Right cardiac atrium (tissue), 5 donors: ENCODE measurements at regions not wholly inside any gene's neighbourhood (a gene's known extent, or its start where the extent isn't known, plus 50 kb on each side); places are given as distances from the start of the nearest gene placed in this dataset.
A peak's percentile ranks its signal among the peaks of the same experiment; 100 is the strongest.

ENCODE experiments used
- ATAC-seq, 2 donors: fragments of 200-7000 bp; cut with Tn5 transposase; one replicate each; pipeline versions ENCODE4 v1.8.0 to v1.9.1; 2020; ENCODE audit warnings: moderate library complexity in 2 of 2, mild to moderate bottlenecking in 1 of 2
- DNase-seq, 3 donors: peaks; one replicate each; pipeline ENCODE4 v3.0.0-alpha.2; 2020
- H3K27ac ChIP-seq: one replicate; pipeline ENCODE4 v1.5.1; 2013; ENCODE audit warnings: mild to moderate bottlenecking, low read length, control low read depth, moderate library complexity
- H3K27me3 ChIP-seq: one replicate; pipeline ENCODE4 v1.6.1; 2013; ENCODE audit not compliant: control insufficient read depth, insufficient read depth
- H3K4me1 ChIP-seq: one replicate; pipeline ENCODE4 v1.6.1; 2013; ENCODE audit warnings: low read length; ENCODE audit not compliant: control insufficient read depth, insufficient read depth
- H3K4me3 ChIP-seq: one replicate; pipeline ENCODE4 v1.5.1; 2013; ENCODE audit warnings: low read length, control low read depth
- H3K9me3 ChIP-seq: one replicate; pipeline ENCODE4 v1.6.1; 2013; ENCODE audit warnings: low read length; ENCODE audit not compliant: control insufficient read depth
- WGBS: extraction: QIAGEN DNeasy Blood & Tissue Kit; methylation state at CpG from one replicate; pipeline ENCODE4 v1.1.7; 2013; 5-methylcytosine and 5-hydroxymethylcytosine counted together
- intact Hi-C, 4 donors: fragments of 100-400 bp; cut with DNase I; formaldehyde crosslinking; loops; one replicate each; pipeline versions ENCODE4 v1.11.0 to v1.14.0; 2022 to 2023
- donor health status: healthy with polysubstance abuse.
- donor health status: DM: no; HTN: yes; CAD: no.
- donor health status: DM: no; HTN: no; CAD: no.
- donor health status: DM: no; HTN: yes; CAD: no; lungs with severe emphysema.
- donor health status: DM: yes; HTN: yes; CAD: no.

- Histone ChIP-seq H3K4me3 (no peak overlapping the region), H3K9me3 (no peaks in the 10 kb centered on the region), H3K27me3 (no peaks in the 10 kb centered on the region), H3K27ac (no peak overlapping the region), H3K4me1 (no peaks in the 10 kb centered on the region)
- intact Hi-C loops: no loop called here
- WGBS: 34% methylated on average over 4 of the region's 4 CpGs
- no peak for ATAC-seq
- no peak for DNase-seq
Measured at GRCh38 chrX:95218976-95219375, 1465.7 kb upstream of the DIAPH2 start.

GRCh38 chrX:95248386-95248785, 1436.3 kb upstream of the DIAPH2 start:
- DNase-seq: no peak

GRCh38 chrX:95290455-95290854, 1394.2 kb upstream of the DIAPH2 start:
- no peaks in the 10 kb centered on the region for H3K4me1 ChIP-seq
- intact Hi-C loops: no loop called here
- no peak overlapping the region for H3K27ac ChIP-seq
- no peaks in the 10 kb centered on the region for H3K27me3 ChIP-seq
- no peak for DNase-seq
- no peaks in the 10 kb centered on the region for H3K9me3 ChIP-seq
- H3K4me3 ChIP-seq: no peak overlapping the region
- WGBS: 72% methylated on average over 3 of the region's 3 CpGs
- no peak for ATAC-seq

More at GRCh38 chrX:95248386-95248785, 1436.3 kb upstream of the DIAPH2 start:
- Histone ChIP-seq H3K9me3 (no peaks in the 10 kb centered on the region), H3K4me1 (no peaks in the 10 kb centered on the region), H3K27me3 (no peaks in the 10 kb centered on the region), H3K4me3 (no peak overlapping the region), H3K27ac (no peak overlapping the region)
- ATAC-seq: no peak
- 84% methylated on average over 2 of the region's 2 CpGs for WGBS
- intact Hi-C loops: no loop called here

- H3K27ac ChIP-seq: no peak overlapping the region
- DNase-seq (no peak), ATAC-seq (no peak)
- H3K9me3 ChIP-seq: no peaks in the 10 kb centered on the region
- no peak overlapping the region for H3K4me3 ChIP-seq
- H3K27me3 ChIP-seq: no peaks in the 10 kb centered on the region
- intact Hi-C loops: no loop called here
- no peaks in the 10 kb centered on the region for H3K4me1 ChIP-seq
Measured at GRCh38 chrX:95291561-95291960, 1393.1 kb upstream of the DIAPH2 start.

GRCh38 chrX:95318882-95319281, 1365.8 kb upstream of the DIAPH2 start:
- 35% methylated on average over 4 of the region's 4 CpGs for WGBS
- ATAC-seq (no peak), DNase-seq (no peak)
- H3K27ac ChIP-seq: no peak overlapping the region
- no peak overlapping the region for H3K4me3 ChIP-seq
- no peaks in the 10 kb centered on the region for H3K4me1 ChIP-seq
- H3K27me3 ChIP-seq: no peaks in the 10 kb centered on the region
- no peaks in the 10 kb centered on the region for H3K9me3 ChIP-seq
- intact Hi-C loops: no loop called here

GRCh38 chrX:95325185-95325584, 1359.5 kb upstream of the DIAPH2 start:
- Histone ChIP-seq H3K4me1 (no peaks in the 10 kb centered on the region), H3K4me3 (no peak overlapping the region), H3K27me3 (no peaks in the 10 kb centered on the region), H3K27ac (no peak overlapping the region), H3K9me3 (no peaks in the 10 kb centered on the region)
- intact Hi-C loops: no loop called here
- DNase-seq: no peak
- 46% methylated on average over 2 of the region's 2 CpGs for WGBS
- ATAC-seq: no peak

GRCh38 chrX:95330292-95330691, 1354.3 kb upstream of the DIAPH2 start:
- ATAC-seq (no peak), DNase-seq (no peak)
- H3K4me3 ChIP-seq: no peak overlapping the region
- no peaks in the 10 kb centered on the region for H3K9me3 ChIP-seq
- intact Hi-C loops: no loop called here
- no peak overlapping the region for H3K27ac ChIP-seq
- H3K27me3 ChIP-seq: no peaks in the 10 kb centered on the region
- 79% methylated on average over 2 of the region's 2 CpGs for WGBS
- H3K4me1 ChIP-seq: no peaks in the 10 kb centered on the region

GRCh38 chrX:95332530-95332929, 1352.1 kb upstream of the DIAPH2 start:
- H3K4me1 ChIP-seq: no peaks in the 10 kb centered on the region
- ATAC-seq (no peak), DNase-seq (peak in 1 of 3 donors; percentile 21)
- H3K27me3 ChIP-seq: no peaks in the 10 kb centered on the region
- intact Hi-C loops: no loop called here
- no peak overlapping the region for H3K27ac ChIP-seq
- no peak overlapping the region for H3K4me3 ChIP-seq
- no peaks in the 10 kb centered on the region for H3K9me3 ChIP-seq
- 27% methylated on average over 8 of the region's 8 CpGs for WGBS

GRCh38 chrX:95346856-95347255, 1337.8 kb upstream of the DIAPH2 start:
- DNase-seq: no peak
- intact Hi-C loops: no loop called here
- H3K27me3 ChIP-seq: no peaks in the 10 kb centered on the region
- no peak overlapping the region for H3K4me3 ChIP-seq
- H3K9me3 ChIP-seq: no peaks in the 10 kb centered on the region
- H3K4me1 ChIP-seq: no peaks in the 10 kb centered on the region
- 40% methylated on average over 3 of the region's 3 CpGs for whole genome bisulfite sequencing
- ATAC-seq: no peak
- H3K27ac ChIP-seq: no peak overlapping the region

GRCh38 chrX:95350774-95351488, 1333.7 kb upstream of the DIAPH2 start:
- Histone ChIP-seq H3K27ac (no peak overlapping the region), H3K9me3 (no peaks in the 10 kb centered on the region), H3K4me3 (no peak overlapping the region), H3K4me1 (no peaks in the 10 kb centered on the region), H3K27me3 (no peaks in the 10 kb centered on the region)
- 27% methylated on average over 6 of the region's 6 CpGs for WGBS
- intact Hi-C loops: no loop called here
- DNase-seq (no peak), ATAC-seq (no peak)

- intact Hi-C loops: no loop called here
- ATAC-seq: no peak
- 73% methylated on average over 2 of the region's 2 CpGs for whole genome bisulfite sequencing
- Histone ChIP-seq H3K4me1 (no peaks in the 10 kb centered on the region), H3K4me3 (no peak overlapping the region), H3K9me3 (no peaks in the 10 kb centered on the region), H3K27ac (no peak overlapping the region), H3K27me3 (no peaks in the 10 kb centered on the region)
- DNase-seq: no peak
Measured at GRCh38 chrX:95367286-95367685, 1317.4 kb upstream of the DIAPH2 start.

GRCh38 chrX:95382799-95383198, 1301.8 kb upstream of the DIAPH2 start:
- no peak for DNase-seq
- Histone ChIP-seq H3K27ac (no peak overlapping the region), H3K27me3 (no peaks in the 10 kb centered on the region), H3K4me3 (no peak overlapping the region), H3K9me3 (no peaks in the 10 kb centered on the region), H3K4me1 (no peaks in the 10 kb centered on the region)
- intact Hi-C loops: no loop called here
- ATAC-seq: no peak
